ENCODE measurements at regions not wholly inside any gene's neighbourhood (a gene's known extent, or its start where the extent isn't known, plus 50 kb on each side); places are given as distances from the start of the nearest gene placed in this dataset.

GRCh38 chr14:83842547-83842946, 1687.4 kb upstream of the FLRT2 start:
- intact Hi-C loops (cut with DNase I) = no loop called here
- H3K27ac ChIP-seq = no peak overlapping the region
- no peaks in the 10 kb centered on the region for H3K27me3 ChIP-seq (ENCODE audit: low read depth)
- no peak for DNase-seq
- no peaks in the 10 kb centered on the region for H3K4me1 ChIP-seq
- no peaks in the 10 kb centered on the region for H3K36me3 ChIP-seq
- no peak overlapping the region for H3K4me3 ChIP-seq
- no peaks in the 10 kb centered on the region for H3K9me3 ChIP-seq
- no peak for ATAC-seq
- no peak for TF ChIP-seq CTCF (IDR thresholded peaks at IDR 0.05)

GRCh38 chr14:83847102-83847501, 1682.8 kb upstream of the FLRT2 start:
- Histone ChIP-seq H3K9me3 (no peaks in the 10 kb centered on the region), H3K27ac (no peak overlapping the region), H3K36me3 (no peaks in the 10 kb centered on the region), H3K27me3 (ENCODE audit: low read depth) (no peaks in the 10 kb centered on the region), H3K4me1 (no peaks in the 10 kb centered on the region), H3K4me3 (no peak overlapping the region)
- no peak for TF ChIP-seq CTCF (IDR thresholded peaks at IDR 0.05)
- intact Hi-C loops (cut with DNase I) = no loop called here
- ATAC-seq = no peak
- DNase-seq = no peak

GRCh38 chr14:83850092-83850491, 1679.9 kb upstream of the FLRT2 start:
- DNase-seq = no peak
- Histone ChIP-seq H3K4me1 (no peaks in the 10 kb centered on the region), H3K27me3 (ENCODE audit: low read depth) (no peaks in the 10 kb centered on the region), H3K4me3 (no peak overlapping the region), H3K9me3 (no peaks in the 10 kb centered on the region), H3K36me3 (no peaks in the 10 kb centered on the region), H3K27ac (no peak overlapping the region)
- intact Hi-C loops (cut with DNase I) = no loop called here
- TF ChIP-seq CTCF (IDR thresholded peaks at IDR 0.05) = no peak
- ATAC-seq = no peak

- intact Hi-C loops (cut with DNase I) = no loop called here
- no peak for ATAC-seq
- H3K27ac ChIP-seq = no peak overlapping the region
- no peak overlapping the region for H3K4me3 ChIP-seq
- no peaks in the 10 kb centered on the region for H3K9me3 ChIP-seq
- DNase-seq = no peak
- no peak for TF ChIP-seq CTCF (IDR thresholded peaks at IDR 0.05)
- no peaks in the 10 kb centered on the region for H3K4me1 ChIP-seq
- no peaks in the 10 kb centered on the region for H3K27me3 ChIP-seq (ENCODE audit: low read depth)
- H3K36me3 ChIP-seq = no peaks in the 10 kb centered on the region
These were observed 1673.6 kb upstream of the FLRT2 start for GRCh38 chr14:83856334-83856733.

- H3K9me3 ChIP-seq = no peaks in the 10 kb centered on the region
- no peak overlapping the region for H3K27ac ChIP-seq
- ATAC-seq (no peak), DNase-seq (no peak)
- TF ChIP-seq CTCF (IDR thresholded peaks at IDR 0.05) = no peak
- no peaks in the 10 kb centered on the region for H3K27me3 ChIP-seq (ENCODE audit: low read depth)
- no peaks in the 10 kb centered on the region for H3K36me3 ChIP-seq
- intact Hi-C loops (cut with DNase I) = no loop called here
- H3K4me1 ChIP-seq = no peaks in the 10 kb centered on the region
- no peak overlapping the region for H3K4me3 ChIP-seq
These were observed 1669.3 kb upstream of the FLRT2 start for GRCh38 chr14:83860631-83861155.
